ENCODE measurements at regions not wholly inside any gene's neighbourhood (a gene's known extent, or its start where the extent isn't known, plus 50 kb on each side); places are given as distances from the start of the nearest gene placed in this dataset.

- Mint-ChIP-seq H3K4me3 (no peak overlapping the region), H3K36me3 (no peaks in the 10 kb centered on the region), H3K9me3 (peaks cover 8% of the 10 kb centered on the region), H3K4me1 (peaks cover 13% of the 10 kb centered on the region), H3K27ac (no peak overlapping the region), H3K27me3 (ENCODE audit: low read depth) (peaks cover 33% of the 10 kb centered on the region)
- TF ChIP-seq CTCF (IDR thresholded peaks at IDR 0.05; ENCODE audit: unreplicated experiment): no peak
- DNase-seq (ENCODE audit: low spot score in 2 of 2, unreplicated experiment in 2 of 2): no peak
Observed at GRCh38 chr6:170011204-170012036, 260.0 kb downstream of the ERMARD start.

- Mint-ChIP-seq H3K27ac (no peak overlapping the region), H3K4me1 (peaks cover 13% of the 10 kb centered on the region), H3K4me3 (no peak overlapping the region), H3K36me3 (no peaks in the 10 kb centered on the region), H3K9me3 (peaks cover 8% of the 10 kb centered on the region), H3K27me3 (ENCODE audit: low read depth) (peaks cover 26% of the 10 kb centered on the region)
- no peak for DNase-seq (ENCODE audit: low spot score in 2 of 2, unreplicated experiment in 2 of 2)
- no peak for TF ChIP-seq CTCF (IDR thresholded peaks at IDR 0.05; ENCODE audit: unreplicated experiment)
Observed at GRCh38 chr6:170010665-170011203, 259.3 kb downstream of the ERMARD start.

- H3K36me3 Mint-ChIP-seq: peaks cover 5% of the 10 kb centered on the region
- peaks cover 17% of the 10 kb centered on the region for H3K9me3 Mint-ChIP-seq
- H3K27me3 Mint-ChIP-seq (ENCODE audit: low read depth): peaks cover 8% of the 10 kb centered on the region
- no peak for TF ChIP-seq CTCF (IDR thresholded peaks at IDR 0.05; ENCODE audit: unreplicated experiment)
- H3K4me3 Mint-ChIP-seq: no peak overlapping the region
- peaks cover 13% of the 10 kb centered on the region for H3K4me1 Mint-ChIP-seq
- no peak for DNase-seq (ENCODE audit: low spot score in 2 of 2, unreplicated experiment in 2 of 2)
- no peak overlapping the region for H3K27ac Mint-ChIP-seq
Observed at GRCh38 chr6:170008294-170008785, 256.9 kb downstream of the ERMARD start.

- no peak for TF ChIP-seq CTCF (IDR thresholded peaks at IDR 0.05; ENCODE audit: unreplicated experiment)
- Mint-ChIP-seq H3K4me1 (peaks cover 13% of the 10 kb centered on the region), H3K9me3 (peaks cover 21% of the 10 kb centered on the region), H3K36me3 (peaks cover 5% of the 10 kb centered on the region), H3K27me3 (ENCODE audit: low read depth) (peaks cover 7% of the 10 kb centered on the region), H3K27ac (no peak overlapping the region), H3K4me3 (no peak overlapping the region)
- no peak for DNase-seq (ENCODE audit: low spot score in 2 of 2, unreplicated experiment in 2 of 2)
Observed at GRCh38 chr6:170007468-170008293, 256.3 kb downstream of the ERMARD start.

GRCh38 chr6:170006900-170007467, 255.6 kb downstream of the ERMARD start:
- Mint-ChIP-seq H3K27ac (no peak overlapping the region), H3K4me3 (no peak overlapping the region), H3K27me3 (ENCODE audit: low read depth) (peaks cover 7% of the 10 kb centered on the region), H3K9me3 (peaks cover 28% of the 10 kb centered on the region), H3K36me3 (peaks cover 5% of the 10 kb centered on the region), H3K4me1 (peaks cover 13% of the 10 kb centered on the region)
- DNase-seq (ENCODE audit: low spot score in 2 of 2, unreplicated experiment in 2 of 2): no peak
- TF ChIP-seq CTCF (IDR thresholded peaks at IDR 0.05; ENCODE audit: unreplicated experiment): no peak
